Activated effector memory CD4-positive, alpha-beta T cell treated with anti-CD3 and anti-CD28 coated beads, Interleukin-2, amount 50 U/mL, for 16 hours (primary cell): ENCODE measurements at regions not wholly inside any gene's neighbourhood (a gene's known extent, or its start where the extent isn't known, plus 50 kb on each side); places are given as distances from the start of the nearest gene placed in this dataset.

Experiments used
- DNase-seq: peaks from one replicate; pipeline ENCODE4 v3.0.0-alpha.2; 2020

DNA sequence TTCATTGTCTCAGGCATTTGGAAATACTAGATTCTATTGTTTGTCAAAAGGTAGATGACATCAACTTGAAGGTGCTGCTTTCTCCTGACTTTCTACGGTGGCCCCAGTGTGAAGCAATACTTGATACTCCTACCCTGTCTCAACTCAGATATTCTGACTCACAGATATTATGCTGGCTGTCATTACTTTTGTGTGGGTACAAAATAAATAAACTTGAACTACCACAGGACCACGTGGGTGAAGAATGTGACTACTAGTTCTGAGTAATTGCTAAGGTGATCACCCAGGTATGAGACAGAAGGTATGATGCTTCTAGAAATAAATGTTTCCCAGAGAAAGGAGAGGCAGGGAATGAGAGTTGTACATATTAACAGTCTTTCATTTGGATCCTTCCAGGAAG lies 275.3 kb upstream of the SPOCK3 start:
- no peak for DNase-seq

DNA sequence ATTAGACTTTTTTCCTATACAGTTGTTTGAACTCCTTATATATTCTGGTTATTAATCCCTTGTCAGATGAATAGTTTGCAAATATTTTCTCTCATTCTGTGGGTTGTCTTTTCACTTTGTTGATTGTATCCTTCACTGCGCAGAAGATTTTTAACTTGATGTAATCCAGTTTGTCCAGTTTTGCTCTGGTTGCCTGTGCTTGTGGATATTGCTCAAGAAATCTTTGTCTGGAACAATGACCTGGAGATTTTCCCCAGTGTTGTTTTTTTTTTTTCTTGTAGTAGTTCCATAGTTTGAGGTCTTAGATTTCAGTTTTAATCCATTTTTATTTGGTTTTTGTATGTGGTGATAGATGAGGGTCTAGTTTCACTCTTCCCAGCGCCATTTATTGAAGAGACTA lies 289.8 kb upstream of the SPOCK3 start:
- DNase-seq, result no peak

DNA sequence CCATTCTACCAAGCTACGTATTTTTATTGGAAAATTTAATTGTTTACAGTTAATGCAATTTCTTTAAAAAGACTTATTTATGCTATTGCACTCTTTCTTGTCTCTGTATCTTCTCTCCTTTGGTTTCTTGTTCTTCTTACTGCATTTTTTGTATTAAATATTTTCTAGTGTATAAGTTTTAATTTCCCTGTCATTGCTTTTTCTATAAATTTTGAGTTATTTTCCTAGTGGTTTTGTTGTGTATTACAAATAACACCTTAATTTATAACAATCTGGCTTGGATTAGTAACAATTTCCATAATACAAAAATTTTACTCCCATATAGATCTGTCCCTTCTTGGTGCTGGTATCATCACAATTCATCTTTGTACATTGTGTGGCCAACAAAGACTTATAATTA lies 303.5 kb upstream of the SPOCK3 start:
- no peak for DNase-seq

DNA sequence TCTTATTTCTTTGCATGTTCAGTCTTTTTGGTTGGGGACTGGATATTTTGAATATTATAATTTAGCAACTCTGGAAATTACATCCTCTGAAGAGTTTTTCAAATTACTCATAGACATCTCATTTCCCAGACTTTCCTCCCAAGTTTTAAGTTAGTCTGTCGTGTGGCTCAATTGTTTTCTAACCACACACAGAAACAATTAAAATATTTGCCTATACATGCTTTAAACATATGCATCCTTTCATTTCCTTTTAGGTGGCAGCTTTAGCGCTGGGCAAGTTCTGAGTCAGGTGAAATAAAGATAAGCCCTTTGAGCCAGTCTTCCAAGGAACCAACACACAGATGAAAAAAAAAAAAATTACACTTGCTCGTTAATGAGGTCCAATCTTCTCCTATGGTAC lies 307.0 kb upstream of the SPOCK3 start:
- no peak for DNase-seq

DNA sequence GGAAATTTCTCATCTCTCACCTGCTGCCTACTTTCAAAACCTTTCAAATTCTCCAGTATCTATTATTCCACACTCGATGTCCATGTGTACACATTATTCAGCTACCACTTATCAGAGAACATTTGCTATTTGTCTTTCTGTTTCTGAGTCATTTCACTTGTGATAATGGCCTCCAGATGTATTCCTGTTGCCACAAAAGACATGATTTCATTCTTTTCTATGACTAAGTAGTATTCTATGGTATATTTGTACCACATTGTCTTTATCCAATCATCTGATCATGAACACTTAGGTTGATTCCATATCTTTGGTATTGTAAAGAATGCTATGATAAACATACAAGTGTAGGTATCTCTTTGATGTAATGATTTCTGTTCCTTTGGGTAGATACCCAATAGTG lies 310.1 kb upstream of the SPOCK3 start:
- DNase-seq, result no peak

DNA sequence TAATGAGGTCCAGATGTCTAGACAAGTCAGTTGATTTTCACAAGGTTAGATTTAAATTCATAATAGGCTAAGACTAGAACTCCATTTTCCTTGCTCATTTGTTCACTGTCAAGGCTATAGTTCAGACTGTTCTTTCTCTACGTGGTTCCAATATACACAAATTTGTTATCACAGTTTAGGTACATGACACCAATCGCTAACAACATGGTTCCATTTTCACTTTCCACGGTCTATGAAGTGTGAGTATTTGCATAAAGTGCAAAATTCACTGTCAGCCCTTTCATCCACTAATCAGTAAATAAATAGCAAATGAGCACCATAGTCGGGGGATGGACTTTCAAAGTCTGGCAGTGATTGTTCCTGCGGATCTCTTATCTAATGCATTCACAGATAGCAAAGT lies 315.7 kb upstream of the SPOCK3 start:
- DNase-seq, result no peak

DNA sequence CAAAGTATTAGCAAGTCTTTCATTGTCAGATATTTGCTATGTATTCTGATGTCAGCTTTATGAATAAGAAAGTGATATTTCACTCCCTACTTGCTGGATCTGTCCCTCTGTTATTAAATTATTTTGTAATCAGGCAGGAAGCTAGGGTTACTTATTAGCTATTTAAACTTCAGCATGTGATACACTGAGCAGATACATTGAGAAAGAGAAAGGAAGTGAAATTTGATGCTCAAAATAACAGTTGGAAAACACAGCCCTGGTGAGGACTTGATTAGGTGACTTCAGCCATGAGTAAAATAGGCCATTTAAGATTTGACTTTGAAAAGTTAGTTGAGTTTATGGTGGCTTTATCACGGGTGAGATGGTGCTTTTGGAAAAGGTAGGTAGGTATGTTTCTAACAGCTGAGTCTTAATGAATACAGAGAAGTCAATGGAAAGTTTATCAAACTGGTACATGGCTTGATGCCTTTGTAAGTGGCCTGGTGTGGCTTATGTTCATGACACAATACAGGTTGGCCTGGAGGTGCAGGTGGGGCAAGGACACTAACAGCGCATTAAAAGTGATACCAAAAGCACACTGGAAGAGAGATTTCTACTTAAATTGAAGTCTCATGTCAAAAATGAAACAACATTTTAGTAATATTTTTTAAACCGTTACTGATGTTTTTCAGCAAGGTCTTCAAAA lies 321.2 kb upstream of the SPOCK3 start:
- DNase-seq, result no peak

DNA sequence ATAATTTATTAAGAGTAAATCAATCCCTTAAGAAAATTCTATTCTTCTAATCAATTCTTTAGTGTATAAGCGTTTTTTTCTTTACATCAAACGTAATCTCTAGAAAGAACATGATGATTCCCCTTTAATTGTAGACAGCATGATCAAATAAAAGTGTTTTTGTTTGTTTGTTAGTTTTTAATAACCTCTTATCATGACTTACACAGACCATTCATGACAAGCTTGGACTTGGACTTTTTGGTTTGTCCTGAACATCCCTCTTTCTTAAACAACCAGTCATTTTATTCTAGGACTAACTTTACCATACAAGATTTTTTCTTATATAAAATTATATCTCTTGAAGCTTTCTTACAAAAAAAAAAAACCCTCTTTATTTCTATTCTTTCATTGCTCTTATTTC lies 344.6 kb upstream of the SPOCK3 start:
- no peak for DNase-seq

DNA sequence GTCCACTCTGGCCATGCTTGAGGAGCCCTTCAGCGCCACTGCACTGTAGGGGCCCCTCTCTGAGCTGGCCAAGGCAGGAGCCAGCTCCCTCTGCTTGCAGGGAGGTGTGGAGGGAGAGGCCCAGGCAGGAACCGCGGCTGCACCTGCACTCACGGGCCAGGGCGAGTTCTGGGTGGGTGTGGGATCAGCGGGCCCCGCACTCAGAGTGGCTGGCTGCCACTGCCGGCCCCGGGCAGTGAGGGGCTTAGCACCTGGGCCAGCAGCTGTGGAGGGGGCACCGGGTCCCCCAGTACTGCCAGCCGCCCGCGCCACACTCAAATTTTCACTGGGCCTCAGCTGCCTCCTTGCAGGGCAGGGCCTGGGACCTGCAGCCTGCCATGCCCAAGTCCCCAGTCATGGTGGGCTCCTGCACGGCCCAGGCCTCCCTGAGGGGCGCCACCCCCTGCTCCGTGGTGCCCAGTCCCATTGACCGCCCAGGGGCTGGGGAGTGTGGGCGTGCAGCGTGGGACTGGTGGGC lies 347.2 kb upstream of the SPOCK3 start:
- no peak for DNase-seq

DNA sequence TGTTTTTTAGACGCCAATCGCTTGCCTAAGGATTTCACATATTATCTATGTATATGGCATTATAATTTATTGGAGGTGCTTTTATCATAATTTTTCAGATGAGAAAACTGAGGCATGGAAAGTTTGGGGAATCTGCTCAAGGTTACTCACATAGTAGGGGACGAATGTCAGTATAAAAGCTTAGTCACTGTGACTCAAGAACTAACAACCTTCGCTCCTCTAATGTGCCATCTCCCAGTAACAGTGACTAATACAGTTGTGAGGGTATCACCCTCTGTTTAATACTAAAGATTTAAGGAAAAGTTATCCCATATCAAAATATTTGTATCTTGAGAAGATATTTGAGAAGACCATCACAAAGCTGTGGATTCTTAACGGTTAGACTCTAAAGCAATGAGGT lies 353.1 kb upstream of the SPOCK3 start:
- DNase-seq, result no peak

DNA sequence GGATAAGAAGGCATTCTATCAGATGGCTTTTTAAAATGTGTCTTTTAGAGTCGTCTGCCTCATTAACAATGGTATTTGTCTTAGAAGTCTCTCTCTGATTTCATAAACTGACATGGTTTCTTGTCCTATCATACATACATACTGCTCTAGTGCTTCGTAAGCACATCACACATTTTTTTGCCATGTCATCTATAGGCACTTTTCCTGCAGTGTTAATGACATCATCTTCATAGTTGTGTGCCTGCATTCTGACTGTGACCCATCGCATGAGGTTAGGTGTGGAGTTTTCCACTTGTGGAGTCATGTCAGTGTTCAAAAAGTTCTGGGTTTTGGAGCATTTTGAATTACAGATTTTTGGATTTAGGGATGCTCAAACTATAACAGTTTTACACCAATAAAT lies 361.6 kb upstream of the SPOCK3 start:
- no peak for DNase-seq

DNA sequence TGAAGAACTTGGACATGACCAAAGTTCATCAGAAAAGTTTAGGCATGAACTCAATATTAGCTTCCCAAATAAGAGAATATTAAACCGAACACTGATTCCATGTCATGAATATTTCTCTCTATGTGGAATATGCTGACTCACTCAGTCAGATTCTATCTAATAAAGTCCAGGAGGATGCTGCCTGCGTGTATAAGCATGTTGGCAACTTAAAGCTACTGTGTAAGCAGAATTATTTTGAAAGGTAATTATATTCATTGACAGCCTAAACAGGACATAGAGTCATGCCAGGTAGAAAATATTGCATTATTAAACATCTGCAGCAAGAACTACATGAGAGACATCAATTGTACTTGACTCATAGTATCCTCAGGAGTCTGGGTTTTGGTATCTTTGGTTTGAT lies 367.9 kb upstream of the SPOCK3 start:
- no peak for DNase-seq

DNA sequence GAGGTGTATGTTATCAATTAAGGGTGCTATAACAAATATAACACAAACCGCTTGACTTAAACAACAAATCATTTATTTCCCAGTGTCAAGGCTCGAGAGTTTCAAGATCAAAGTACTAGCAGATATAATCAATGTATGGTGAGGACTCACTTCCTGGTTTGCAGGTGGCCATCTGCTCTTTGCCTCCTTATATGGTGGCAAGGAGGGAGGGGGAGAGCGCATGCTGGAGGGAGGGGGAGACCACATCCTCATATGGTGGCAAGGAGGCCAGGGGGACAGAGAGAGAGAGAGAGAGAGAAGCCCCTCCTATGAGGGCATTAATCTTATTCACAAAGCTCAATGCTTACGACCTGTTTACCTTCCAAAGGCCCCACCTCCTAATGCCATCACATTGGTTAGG lies 372.3 kb upstream of the SPOCK3 start:
- no peak for DNase-seq

DNA sequence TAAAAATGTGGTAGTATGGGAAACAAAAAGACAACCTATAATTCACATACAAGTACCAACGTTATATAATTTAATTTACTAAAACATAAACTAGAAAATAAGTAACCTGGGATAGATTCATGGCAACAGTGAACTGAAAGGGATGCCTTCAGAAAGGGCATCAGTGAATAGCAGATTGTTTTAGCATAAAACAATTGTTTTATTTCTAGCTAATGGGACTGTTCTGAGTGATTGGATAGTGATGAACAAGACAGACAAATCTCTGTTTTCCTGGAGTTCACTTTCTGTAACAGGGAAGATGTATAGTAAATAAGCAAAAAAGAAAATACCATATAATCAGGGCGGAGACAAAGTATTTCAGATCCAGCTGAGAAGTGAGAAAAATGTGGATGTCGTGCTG lies 379.1 kb upstream of the SPOCK3 start:
- no peak for DNase-seq

DNA sequence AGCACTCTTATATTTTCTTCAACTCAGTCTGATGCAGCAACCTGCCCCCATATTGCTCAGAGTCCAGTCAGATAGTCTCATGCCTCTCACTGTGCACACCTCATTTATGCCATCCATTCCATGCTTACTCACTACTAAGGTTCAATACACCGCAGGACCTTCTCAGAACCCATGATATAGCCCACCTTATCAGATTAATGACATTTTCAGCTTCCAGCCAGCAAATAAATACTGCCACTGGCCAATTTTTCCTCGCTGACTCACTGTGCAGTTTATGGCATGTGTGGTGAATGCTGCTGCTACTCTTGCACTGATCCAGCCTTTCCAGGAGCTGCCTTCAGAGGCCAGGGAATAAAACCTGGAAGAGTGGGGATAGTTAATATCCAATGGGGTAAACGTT lies 380.6 kb upstream of the SPOCK3 start:
- no peak for DNase-seq

DNA sequence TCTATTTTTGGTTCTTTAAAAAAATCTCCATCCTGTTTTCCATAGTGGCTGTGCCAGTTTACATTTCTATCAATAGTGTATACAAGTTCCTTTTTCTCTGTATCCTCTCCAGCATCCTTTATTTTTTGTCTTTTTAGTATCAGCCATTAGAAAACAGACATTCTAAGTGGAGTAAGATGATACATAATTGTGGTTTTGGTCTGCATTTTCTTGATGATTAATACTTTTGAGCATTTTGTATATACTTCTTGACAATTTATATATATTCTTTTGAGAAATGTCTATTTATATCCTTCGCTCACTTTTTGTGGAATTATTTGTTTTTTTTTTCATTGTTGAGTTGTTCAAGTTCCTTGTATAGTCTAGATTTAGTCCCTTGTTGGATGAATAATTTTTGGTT lies 382.2 kb upstream of the SPOCK3 start:
- DNase-seq, result no peak

DNA sequence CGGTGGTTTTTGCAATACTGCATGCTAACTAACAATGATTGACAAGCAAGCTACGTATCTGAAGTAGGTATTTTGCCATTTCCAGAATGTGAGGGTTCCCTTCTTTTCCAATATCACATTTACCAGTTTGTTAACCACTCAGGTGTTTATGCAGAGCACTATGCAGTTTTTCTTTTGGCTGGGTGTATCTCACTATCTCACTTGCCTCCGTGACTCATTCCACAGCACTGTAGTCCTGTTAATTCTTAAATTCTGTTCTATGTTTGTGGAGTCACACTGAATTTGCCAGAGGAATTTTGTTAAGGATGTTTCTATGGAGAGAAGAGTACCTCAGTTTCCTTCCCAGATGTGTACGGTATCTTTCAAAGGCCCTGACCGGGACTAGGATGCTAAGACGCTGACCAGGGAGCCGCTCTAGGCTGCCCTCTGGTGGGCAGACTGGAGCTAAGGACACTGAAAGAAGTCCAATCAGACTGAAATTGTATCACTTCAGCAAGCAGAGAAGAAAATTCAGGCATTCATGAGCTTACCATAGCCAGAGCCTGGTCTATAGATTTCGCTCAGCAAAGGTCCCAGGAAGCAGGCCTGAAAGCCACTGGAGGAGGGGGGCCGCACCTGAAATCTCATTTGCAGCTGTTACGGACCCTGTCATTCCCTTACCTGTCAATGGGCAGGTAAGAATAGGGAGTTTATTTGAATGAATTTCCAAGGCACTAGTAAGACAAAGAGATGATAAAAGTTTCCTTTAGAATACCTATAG lies 388.4 kb upstream of the SPOCK3 start:
- DNase-seq, result peak; percentile 62

DNA sequence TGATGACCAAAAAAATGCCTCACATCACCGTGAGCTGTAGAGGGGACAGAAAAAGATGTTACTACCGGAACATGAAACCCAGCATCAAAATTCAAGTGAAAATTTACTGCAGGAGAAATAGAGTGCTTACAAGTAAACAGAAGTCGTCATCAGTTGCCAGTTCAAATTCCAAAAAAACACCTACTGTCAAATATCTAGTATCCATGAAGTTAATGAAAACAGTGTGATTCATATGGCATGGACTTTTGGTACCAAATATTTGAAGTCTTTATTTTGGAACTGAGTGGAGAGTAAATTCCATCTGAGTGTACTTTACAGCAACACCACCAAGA lies 388.9 kb upstream of the SPOCK3 start:
- DNase-seq, result no peak

DNA sequence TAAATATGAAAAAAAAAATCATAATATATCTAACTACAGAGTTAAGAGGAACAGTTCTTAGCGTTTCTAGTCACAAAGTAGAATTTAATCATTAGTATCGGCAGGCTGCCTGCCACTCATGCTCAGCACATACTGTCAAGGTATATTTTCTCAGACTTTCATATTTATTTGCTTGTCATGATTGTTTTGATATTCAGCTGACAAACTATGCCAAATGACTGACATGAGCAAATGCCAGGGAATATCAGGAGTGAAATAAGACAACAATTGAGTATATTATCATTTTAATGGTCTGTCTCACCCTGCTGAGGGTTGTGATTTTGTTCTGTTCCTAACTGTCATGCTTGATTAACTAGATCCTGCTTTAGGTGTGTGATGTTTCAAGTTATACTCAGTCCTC lies 395.0 kb upstream of the SPOCK3 start:
- DNase-seq, result no peak

DNA sequence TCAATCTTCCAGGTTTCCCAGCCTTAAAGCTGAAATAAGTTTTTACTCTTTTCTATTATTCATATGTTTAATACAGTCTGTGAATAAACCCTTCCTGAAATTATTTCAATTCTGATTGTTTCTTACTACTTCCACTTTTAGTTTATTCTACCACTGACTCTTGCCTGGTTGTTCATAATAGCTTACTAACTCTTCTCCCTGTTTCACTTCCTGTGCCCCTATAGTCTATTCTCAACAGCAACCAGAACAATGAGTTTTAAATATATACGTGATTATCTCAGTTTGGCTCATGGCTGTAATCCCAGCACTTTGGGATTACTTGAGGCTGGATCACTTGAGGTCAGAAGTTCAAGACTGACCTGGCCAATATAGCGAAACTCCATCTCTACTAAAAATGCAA lies 408.0 kb upstream of the SPOCK3 start:
- DNase-seq, result no peak

DNA sequence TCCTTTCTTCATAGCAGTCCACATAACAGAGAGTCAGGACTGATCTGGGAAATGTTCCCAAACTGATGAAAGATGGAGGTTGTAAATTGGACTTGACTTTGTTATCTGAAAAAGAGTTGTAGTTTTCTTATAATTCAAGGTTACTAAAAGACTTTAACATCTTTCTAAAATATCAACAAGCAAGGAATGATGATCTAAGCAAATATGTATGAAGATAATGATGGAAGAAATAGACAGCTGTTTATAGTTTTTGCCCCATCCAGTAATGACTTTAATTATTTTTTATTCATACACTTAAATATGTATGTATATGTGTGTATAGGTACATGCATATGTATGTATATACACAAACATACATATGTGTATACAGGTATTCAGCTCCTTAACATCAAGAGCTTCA lies 411.1 kb upstream of the SPOCK3 start:
- DNase-seq, result no peak

DNA sequence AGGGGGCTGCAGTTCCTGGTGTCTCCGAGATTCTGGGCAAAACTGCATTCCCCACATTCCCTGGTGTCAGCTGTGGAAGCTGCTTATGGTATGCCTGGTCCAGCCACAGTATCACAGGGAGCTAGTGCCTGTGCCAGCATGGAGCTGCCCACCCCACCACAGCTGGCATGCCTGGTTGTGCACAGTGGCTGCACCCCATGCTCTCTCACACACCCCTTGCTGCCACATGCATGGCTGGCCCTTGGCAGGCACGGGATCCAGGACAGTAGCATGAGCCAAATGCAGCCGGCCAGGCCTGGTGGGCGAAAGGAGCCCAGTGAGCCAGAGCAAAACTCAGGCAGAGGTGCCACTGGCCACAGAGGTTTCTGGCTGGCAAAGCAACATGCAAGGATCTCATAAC lies 418.0 kb upstream of the SPOCK3 start:
- no peak for DNase-seq

DNA sequence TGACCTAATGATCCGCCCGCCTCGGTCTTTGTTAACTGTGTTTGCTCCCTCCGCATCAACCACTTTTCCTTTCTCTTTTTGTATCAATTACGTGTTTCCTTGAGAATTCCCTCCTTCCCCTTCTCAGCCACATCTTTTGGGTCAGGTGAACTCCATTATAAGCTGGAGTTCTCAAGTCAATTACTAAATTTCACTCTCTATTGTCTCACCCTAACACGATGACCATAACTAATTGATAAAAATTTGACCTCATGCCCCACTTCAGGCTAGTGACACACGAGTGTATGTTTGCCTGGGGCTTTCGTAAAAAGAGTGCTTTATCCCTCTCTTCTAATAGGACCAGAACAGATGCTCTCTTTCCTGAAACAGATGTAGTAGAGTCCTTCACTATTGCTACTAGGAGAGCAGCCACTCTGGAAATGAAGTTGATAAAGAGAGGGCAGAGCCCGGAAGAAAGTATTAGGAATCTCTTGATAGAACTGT lies 403.6 kb upstream of the ANXA10 start:
- DNase-seq, result no peak

DNA sequence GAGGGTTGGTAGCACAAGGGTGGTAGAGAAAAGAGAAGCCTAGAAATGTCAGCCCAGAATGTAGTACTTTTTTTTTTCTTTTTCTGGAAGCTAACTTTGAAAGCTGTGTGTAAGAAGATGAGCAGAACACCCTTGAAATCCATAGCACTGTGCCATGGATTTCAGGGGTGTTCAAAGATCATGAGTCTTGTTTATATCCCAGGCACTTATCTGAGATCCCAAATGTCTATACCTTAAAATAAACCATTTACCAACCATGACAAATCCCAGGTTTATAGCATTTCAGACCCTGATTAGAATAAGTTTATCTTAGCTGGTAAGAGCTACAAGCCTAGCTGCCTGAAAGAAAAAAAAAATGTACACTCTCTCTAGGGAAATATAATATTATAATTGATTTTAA lies 389.9 kb upstream of the ANXA10 start:
- no peak for DNase-seq

DNA sequence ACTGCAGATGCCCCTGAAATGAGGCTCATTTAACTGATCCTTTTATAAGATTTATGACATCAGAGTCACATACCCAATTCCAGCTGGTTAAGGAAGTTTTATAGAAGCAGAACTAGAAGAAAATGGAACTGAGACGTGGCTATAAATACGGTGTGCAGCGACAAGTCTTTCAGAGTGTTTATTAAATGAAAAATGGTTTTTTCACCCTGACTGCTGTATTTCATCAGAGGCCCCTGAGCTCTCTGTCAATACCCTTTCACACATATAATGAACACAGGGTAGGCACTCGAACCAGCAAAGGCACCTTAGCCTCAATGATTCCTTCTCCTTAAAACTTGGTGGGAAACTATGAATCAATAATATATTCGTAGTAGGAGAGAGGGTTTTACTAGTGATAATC lies 380.8 kb upstream of the ANXA10 start:
- no peak for DNase-seq
